BJ (cell line): ENCODE measurements at regions not wholly inside any gene's neighbourhood (a gene's known extent, or its start where the extent isn't known, plus 50 kb on each side); places are given as distances from the start of the nearest gene placed in this dataset.

ENCODE experiments used
- CTCF ChIA-PET: fragments of 350-600 bp; formaldehyde crosslinking; extraction: SDS; loops from one replicate; lab custom pipeline; 2021; ENCODE audit warnings: antibody characterized with exemption, inconsistent platforms; lab: Yijun Ruan, JAX
- POLR2A ChIA-PET: fragments of 300-600 bp; sonication (Branson Sonifier 250); formaldehyde crosslinking; extraction: SDS; loops from one replicate; lab custom pipeline; 2021; ENCODE audit warnings: antibody characterized with exemption; lab: Charles Lee
- DNase-seq: peaks from one replicate; pipeline ENCODE4 v3.0.0-alpha.2; 2011; ENCODE audit warnings: low read depth
- H3K27me3 ChIP-seq: 2 replicates; pipeline ENCODE4 v1.6.0; 2011; ENCODE audit warnings: low read length; ENCODE audit not compliant: control insufficient read depth, insufficient read depth
- H3K36me3 ChIP-seq: 2 replicates; pipeline ENCODE4 v1.5.1; 2011; ENCODE audit warnings: low read length; ENCODE audit not compliant: control insufficient read depth, insufficient read depth
- H3K4me3 ChIP-seq: 2 replicates; pipeline ENCODE4 v1.5.1; 2011; ENCODE audit warnings: low read depth, mild to moderate bottlenecking, control low read depth, low read length
- CTCF ChIP-seq: IDR thresholded peaks from 2 replicates; pipeline ENCODE4 v1.5.1; 2011; ENCODE audit warnings: low read depth, mild to moderate bottlenecking, control low read depth, inconsistent platforms, low read length, moderate library complexity; ENCODE audit not compliant: insufficient read depth

GRCh38 chr9:108083796-108084352 is 594.3 kb upstream of the KLF4 start:
- POLR2A ChIA-PET = no interaction called here
- H3K4me3 ChIP-seq = no peak overlapping the region
- CTCF ChIA-PET = interaction anchor here (1.7 kb wide), 1 partner anchor 8 kb away, joined by 3 read pairs; no protein-coding TSS in a partner anchor
- H3K27me3 ChIP-seq = no peaks in the 10 kb centered on the region; the same call in 1 of the 2 replicates
- no peaks in the 10 kb centered on the region for H3K36me3 ChIP-seq
- no peak for TF ChIP-seq CTCF
- no peak for DNase-seq

- TF ChIP-seq CTCF = no peak
- no peak for DNase-seq
- CTCF ChIA-PET = interaction anchor here (1.7 kb wide), 1 partner anchor 9 kb away, joined by 3 read pairs; no protein-coding TSS in a partner anchor
- POLR2A ChIA-PET = no interaction called here
- Histone ChIP-seq H3K36me3 (no peaks in the 10 kb centered on the region), H3K4me3 (no peak overlapping the region), H3K27me3 (no peaks in the 10 kb centered on the region; the same call in 1 of the 2 replicates)
Measured at GRCh38 chr9:108083160-108083750, 593.7 kb upstream of the KLF4 start.

GRCh38 chr9:108081112-108081511 is 591.5 kb upstream of the KLF4 start:
- no peak for TF ChIP-seq CTCF
- ChIA-PET CTCF (interaction anchor here (1.1 kb wide), 1 partner anchor 14 kb away, joined by 3 read pairs; no protein-coding TSS in a partner anchor), POLR2A (no interaction called here)
- Histone ChIP-seq H3K4me3 (no peak overlapping the region), H3K27me3 (no peaks in the 10 kb centered on the region), H3K36me3 (no peaks in the 10 kb centered on the region)
- no peak for DNase-seq

DNA sequence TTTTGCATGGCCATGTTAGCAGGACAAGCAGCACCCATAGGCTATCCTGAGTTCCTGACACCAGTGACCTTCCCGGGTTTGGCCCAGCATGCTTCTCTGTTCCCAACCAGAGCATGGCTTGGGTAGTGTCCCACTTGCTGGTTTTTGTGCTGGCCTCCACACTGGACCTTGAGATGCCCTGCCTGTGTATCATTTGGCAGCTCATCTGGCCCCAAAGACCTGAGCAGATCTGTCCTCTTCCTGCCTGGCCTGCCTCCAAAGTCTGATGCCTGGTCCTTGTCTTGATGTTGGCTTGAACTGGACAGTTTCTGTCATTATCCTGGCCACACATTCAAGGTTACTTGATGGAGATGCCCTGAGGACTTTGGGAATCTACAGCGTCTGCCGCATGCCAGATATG is 590.7 kb upstream of the KLF4 start:
- H3K36me3 ChIP-seq = no peaks in the 10 kb centered on the region
- H3K4me3 ChIP-seq = no peak overlapping the region
- POLR2A ChIA-PET = no interaction called here
- H3K27me3 ChIP-seq = no peaks in the 10 kb centered on the region
- CTCF ChIA-PET = interaction anchor here (1.1 kb wide), 1 partner anchor 15 kb away, joined by 3 read pairs; no protein-coding TSS in a partner anchor
- no peak for TF ChIP-seq CTCF
- DNase-seq = no peak

DNA sequence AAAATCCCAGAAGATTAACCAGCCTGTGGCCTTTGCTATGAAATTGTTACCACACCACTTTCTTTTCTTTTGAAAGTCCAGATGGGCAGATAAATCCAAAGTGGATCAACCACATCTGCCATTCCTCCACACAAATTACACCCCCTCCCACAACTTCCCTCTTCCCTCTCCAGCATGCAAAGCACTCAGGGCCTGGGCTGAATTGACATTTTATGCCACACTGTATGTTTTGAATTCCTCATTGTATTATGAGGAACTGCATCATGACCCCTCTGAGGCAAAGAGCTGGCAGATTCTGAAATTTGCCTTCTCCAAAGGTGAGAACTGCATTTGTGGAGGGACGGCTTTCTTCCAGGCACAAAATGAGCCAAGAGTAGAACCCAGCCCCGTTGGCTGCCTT is 589.2 kb upstream of the KLF4 start:
- ChIA-PET POLR2A (no interaction called here), CTCF (no interaction called here)
- H3K36me3 ChIP-seq = no peaks in the 10 kb centered on the region
- DNase-seq = no peak
- H3K4me3 ChIP-seq = no peak overlapping the region
- H3K27me3 ChIP-seq = no peaks in the 10 kb centered on the region
- no peak for TF ChIP-seq CTCF
